SK-N-SH (cell line): ENCODE measurements at regions not wholly inside any gene's neighbourhood (a gene's known extent, or its start where the extent isn't known, plus 50 kb on each side); places are given as distances from the start of the nearest gene placed in this dataset.

Source experiments
- CTCF ChIA-PET: fragments of 300-600, 350-600 bp; formaldehyde crosslinking; extraction: SDS; loops from one replicate; lab custom pipeline; 2021; lab: Yijun Ruan, JAX
- POLR2A ChIA-PET: fragments of 350-600 bp; sonication (Branson Sonifier 250); formaldehyde crosslinking; extraction: SDS; loops from one replicate; lab custom pipeline; 2020; ENCODE audit warnings: antibody characterized with exemption, inconsistent platforms; lab: Yijun Ruan, JAX
- DNase-seq: peaks from one replicate; pipeline ENCODE4 v3.0.0; 2012
- H2AFZ ChIP-seq: fragments of 200-600 bp; sonication (generic); 2 replicates; pipeline ENCODE4 v1.8.1; 2016; ENCODE audit warnings: antibody characterized with exemption, mild to moderate bottlenecking, low read depth
- H3F3A ChIP-seq: fragments of 200-600 bp; sonication (generic); replicated peaks from 2 replicates; pipeline ENCODE3; 2016; ENCODE audit warnings: antibody characterized with exemption, mild to moderate bottlenecking; ENCODE audit not compliant: insufficient read depth
- H3K27ac ChIP-seq, 2 experiments: fragments of 200-500 bp in 1 of 2; fragments of 200-600 bp in 1 of 2; sonication (Bioruptor generic) in 1 of 2; sonication (generic), shearing (Covaris generic) in 1 of 2; 2 replicates each; pipeline versions ENCODE4 v1.5.1 to v1.6.1; 2014 to 2016; ENCODE audit warnings: low read depth in 2 of 2, inconsistent platforms in 1 of 2, low read length in 1 of 2, mild to moderate bottlenecking in 1 of 2, mixed read lengths in 1 of 2
- H3K27me3 ChIP-seq: fragments of 200-600 bp; sonication (generic), shearing (Covaris generic); 2 replicates; pipeline ENCODE4 v1.6.1; 2016; ENCODE audit warnings: mixed run types; ENCODE audit not compliant: insufficient read depth
- H3K36me3 ChIP-seq, 2 experiments: fragments of 200-500 bp in 1 of 2; fragments of 200-600 bp in 1 of 2; sonication (Bioruptor generic) in 1 of 2; sonication (generic) in 1 of 2; replicated peaks in 1 of 2; 2 replicates each; pipeline versions ENCODE3 to v1.5.1; 2014 to 2016; ENCODE audit warnings: low read length in 1 of 2, mild to moderate bottlenecking in 1 of 2; ENCODE audit not compliant: insufficient read depth in 2 of 2, control insufficient read depth in 1 of 2
- H3K4me1 ChIP-seq, 2 experiments: fragments of 200-500 bp in 1 of 2; fragments of 200-600 bp in 1 of 2; sonication (Bioruptor generic) in 1 of 2; sonication (generic), shearing (Covaris generic) in 1 of 2; 2 replicates each; pipeline versions ENCODE4 v1.5.1 to v1.6.1; 2014 to 2016; ENCODE audit warnings: low read depth in 1 of 2, low read length in 1 of 2, mixed run types in 1 of 2; ENCODE audit not compliant: insufficient read depth in 2 of 2, control insufficient read depth in 1 of 2
- H3K4me2 ChIP-seq: fragments of 200-600 bp; sonication (generic), shearing (Covaris generic); 2 replicates; pipeline ENCODE4 v1.6.1; 2017; ENCODE audit warnings: mixed run types
- H3K4me3 ChIP-seq, 2 experiments: fragments of 200-500 bp in 1 of 2; fragments of 200-600 bp in 1 of 2; sonication (Bioruptor generic) in 1 of 2; sonication (generic), shearing (Covaris generic) in 1 of 2; 2 replicates each; pipeline versions ENCODE4 v1.5.1 to v1.8.1; 2014 to 2016; ENCODE audit warnings: low read depth in 2 of 2, inconsistent platforms in 1 of 2, low read length in 1 of 2, mild to moderate bottlenecking in 1 of 2, mixed read lengths in 1 of 2, moderate library complexity in 1 of 2
- H3K79me2 ChIP-seq: fragments of 200-600 bp; sonication (generic); 2 replicates; pipeline ENCODE4 v1.8.1; 2017; ENCODE audit warnings: mild to moderate bottlenecking; ENCODE audit not compliant: insufficient read depth
- H3K9ac ChIP-seq: fragments of 200-600 bp; sonication (generic); 2 replicates; pipeline ENCODE4 v1.6.1; 2017; ENCODE audit warnings: mixed run types
- H3K9me2 ChIP-seq: fragments of 200-600 bp; sonication (generic); 2 replicates; pipeline ENCODE4 v1.6.1; 2017; ENCODE audit warnings: mixed run types
- H3K9me3 ChIP-seq: fragments of 200-600 bp; sonication (generic); 2 replicates; pipeline ENCODE4 v1.6.1; 2017; ENCODE audit warnings: mixed run types, mild to moderate bottlenecking, moderate library complexity
- H4K20me1 ChIP-seq: fragments of 200-600 bp; sonication (generic); 2 replicates; pipeline ENCODE4 v1.6.1; 2017; ENCODE audit warnings: mild to moderate bottlenecking, mixed run types; ENCODE audit not compliant: insufficient read depth
- CHD2 ChIP-seq: fragments of 150-350 bp; IDR thresholded peaks from 2 replicates; pipeline ENCODE4 v1.6.1; 2018; ENCODE audit warnings: low read length; ENCODE audit not compliant: partially characterized antibody
- EP300 ChIP-seq, 2 experiments: IDR thresholded peaks; 2 replicates each; pipeline versions ENCODE4 v1.4.0 to v1.6.1; 2012; ENCODE audit warnings: borderline replicate concordance in 1 of 2, low read depth in 1 of 2, low read length in 1 of 2
- FOSL2 ChIP-seq: IDR thresholded peaks from 2 replicates; pipeline ENCODE4 v1.4.0; 2012; ENCODE audit warnings: low read depth, mild to moderate bottlenecking, moderate library complexity, borderline replicate concordance
- FOXJ3 ChIP-seq: sonication (generic); formaldehyde crosslinking; IDR thresholded peaks from 2 replicates; pipeline ENCODE4 v1.5.1; 2020; ENCODE audit warnings: mild to moderate bottlenecking, missing genetic modification reagents
- GABPA ChIP-seq: IDR thresholded peaks from 2 replicates; pipeline ENCODE4 v1.4.0; 2012; ENCODE audit warnings: low read depth, mild to moderate bottlenecking
- JUND ChIP-seq: IDR thresholded peaks from 2 replicates; pipeline ENCODE4 v1.4.0; 2012
- MXI1 ChIP-seq: IDR thresholded peaks from 2 replicates; pipeline ENCODE4 v1.6.1; 2012; ENCODE audit warnings: mild to moderate bottlenecking, low read depth, low read length, improper control_type of control experiment
- POLR2AphosphoS5 ChIP-seq: IDR thresholded peaks from 2 replicates; pipeline ENCODE4 v1.6.1; 2012; ENCODE audit warnings: low read depth, low read length
- RAD21 ChIP-seq: IDR thresholded peaks from 2 replicates; pipeline ENCODE4 v1.6.1; 2012; ENCODE audit warnings: mild to moderate bottlenecking, low read length
- RXRA ChIP-seq: IDR thresholded peaks from 2 replicates; pipeline ENCODE4 v1.4.0; 2012; ENCODE audit warnings: low read depth, mild to moderate bottlenecking, borderline replicate concordance
- TAF1 ChIP-seq: IDR thresholded peaks from 2 replicates; pipeline ENCODE4 v1.6.1; 2012; ENCODE audit warnings: low read depth, mild to moderate bottlenecking, low read length, moderate library complexity, borderline replicate concordance
- TCF12 ChIP-seq: IDR thresholded peaks from 2 replicates; pipeline ENCODE4 v1.4.0; 2012
- WGBS: methylation state at CpG from one replicate; pipeline ENCODE4 v1.1.6; 2017; ENCODE audit warnings: low lambda C conversion rate; 5-methylcytosine and 5-hydroxymethylcytosine counted together
- TF ChIP-seq, protein P1 (sequence below): IDR thresholded peaks from 2 replicates; pipeline ENCODE4 v1.4.0; 2012; ENCODE audit warnings: low read depth, borderline replicate concordance
- TF ChIP-seq, protein P2 (sequence below): IDR thresholded peaks from 2 replicates; pipeline ENCODE4; 2012
- TF ChIP-seq, protein P3 (sequence below): IDR thresholded peaks from 2 replicates; pipeline ENCODE4 v1.6.1; 2012; ENCODE audit warnings: mild to moderate bottlenecking, low read depth, low read length, moderate library complexity

DNA sequence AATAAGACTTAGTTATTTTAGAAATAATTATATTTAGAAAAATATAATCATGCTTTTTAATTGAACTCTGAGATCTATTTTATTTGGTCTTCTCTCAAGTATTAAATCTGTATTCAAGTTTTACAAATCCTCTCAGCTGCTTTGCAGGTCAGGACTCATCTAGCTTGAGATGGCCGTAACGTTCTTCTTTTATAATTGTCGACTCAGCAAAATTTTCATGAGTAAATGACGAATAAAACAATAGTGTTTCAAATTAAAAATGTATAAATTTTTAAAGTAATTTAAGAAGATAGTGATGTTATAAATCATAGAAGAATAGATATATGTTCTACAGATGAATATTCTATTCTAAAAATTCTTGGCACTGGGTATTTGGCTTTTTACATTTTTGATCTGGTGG, 957.1 kb upstream of the EYS start:
- no peak for TF ChIP-seq RAD21
- no peak for TF ChIP-seq POLR2AphosphoS5
- no peak for TF ChIP-seq TAF1
- TF ChIP-seq FOXJ3 (CRISPR knock-in tag) = no peak
- TF ChIP-seq EP300 (IDR thresholded peaks at IDR 0.05; ENCODE audit: borderline replicate concordance in 1 of 2, low read depth in 1 of 2, low read length in 1 of 2) = no peak
- TF ChIP-seq, protein P1, sequence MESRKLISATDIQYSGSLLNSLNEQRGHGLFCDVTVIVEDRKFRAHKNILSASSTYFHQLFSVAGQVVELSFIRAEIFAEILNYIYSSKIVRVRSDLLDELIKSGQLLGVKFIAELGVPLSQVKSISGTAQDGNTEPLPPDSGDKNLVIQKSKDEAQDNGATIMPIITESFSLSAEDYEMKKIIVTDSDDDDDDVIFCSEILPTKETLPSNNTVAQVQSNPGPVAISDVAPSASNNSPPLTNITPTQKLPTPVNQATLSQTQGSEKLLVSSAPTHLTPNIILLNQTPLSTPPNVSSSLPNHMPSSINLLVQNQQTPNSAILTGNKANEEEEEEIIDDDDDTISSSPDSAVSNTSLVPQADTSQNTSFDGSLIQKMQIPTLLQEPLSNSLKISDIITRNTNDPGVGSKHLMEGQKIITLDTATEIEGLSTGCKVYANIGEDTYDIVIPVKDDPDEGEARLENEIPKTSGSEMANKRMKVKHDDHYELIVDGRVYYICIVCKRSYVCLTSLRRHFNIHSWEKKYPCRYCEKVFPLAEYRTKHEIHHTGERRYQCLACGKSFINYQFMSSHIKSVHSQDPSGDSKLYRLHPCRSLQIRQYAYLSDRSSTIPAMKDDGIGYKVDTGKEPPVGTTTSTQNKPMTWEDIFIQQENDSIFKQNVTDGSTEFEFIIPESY = no peak
- no peak for TF ChIP-seq GABPA
- TF ChIP-seq MXI1 = no peak
- no peak for DNase-seq
- H3K4me2 ChIP-seq = no peak overlapping the region
- POLR2A ChIA-PET = no interaction called here
- 76% methylated on average over 4 of the region's 4 CpGs for WGBS
- no peaks in the 10 kb centered on the region for H3K79me2 ChIP-seq
- H3K27me3 ChIP-seq = no peaks in the 10 kb centered on the region
- no peaks in the 10 kb centered on the region for H4K20me1 ChIP-seq
- no peak overlapping the region for H3K9ac ChIP-seq
- H3K9me3 ChIP-seq = no peaks in the 10 kb centered on the region
- no peaks in the 10 kb centered on the region for H3K9me2 ChIP-seq
- H3K4me3 ChIP-seq = no peak overlapping the region
- CTCF ChIA-PET = no interaction called here
- no peak overlapping the region for H2AFZ ChIP-seq
- H3K27ac ChIP-seq = no peak overlapping the region
- H3K4me1 ChIP-seq = no peaks in the 10 kb centered on the region
- H3K36me3 ChIP-seq = no peaks in the 10 kb centered on the region
- H3F3A ChIP-seq = no peaks in the 10 kb centered on the region

DNA sequence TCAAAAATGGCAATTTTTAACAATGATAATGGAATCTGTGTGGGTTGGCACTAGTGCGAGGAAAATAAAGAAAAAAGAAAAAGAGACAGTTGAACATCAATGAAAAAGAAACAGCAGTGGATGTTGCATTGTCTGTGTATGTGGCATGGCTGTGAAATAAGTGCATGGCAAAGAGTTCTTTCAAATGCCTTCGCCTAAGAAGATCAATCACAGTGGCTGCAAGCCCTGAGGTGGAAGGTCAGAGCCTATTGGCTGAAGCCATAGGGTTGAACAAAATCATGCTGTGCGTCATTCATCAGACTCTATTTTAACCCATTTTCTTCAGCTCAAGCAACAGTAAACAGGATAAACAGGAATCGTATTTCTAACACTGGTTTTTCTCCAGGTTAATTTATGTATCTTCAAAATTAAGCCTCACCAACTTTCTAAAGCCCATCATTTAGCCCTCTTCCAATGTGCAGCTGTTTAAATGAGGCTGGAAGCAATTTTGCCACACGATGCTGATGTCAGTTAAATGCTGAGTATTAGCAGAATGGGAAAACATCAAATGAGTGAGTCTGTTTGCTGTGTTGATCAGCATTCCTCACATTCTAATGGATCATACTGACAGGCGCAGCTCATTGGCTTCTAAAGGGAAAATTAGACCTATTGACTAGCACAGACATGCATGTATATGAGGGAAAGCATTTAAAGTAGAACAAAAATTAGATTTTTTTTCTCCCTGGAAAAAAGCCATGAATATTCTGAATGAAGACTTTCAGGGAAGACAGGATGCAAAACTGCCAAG, 955.9 kb upstream of the EYS start:
- Histone ChIP-seq H3K4me3 (no peak overlapping the region), H3K4me2 (no peak overlapping the region), H3K27me3 (no peaks in the 10 kb centered on the region)
- TF ChIP-seq RAD21 = no peak
- TF ChIP-seq JUND = no peak
- TF ChIP-seq, protein P2, sequence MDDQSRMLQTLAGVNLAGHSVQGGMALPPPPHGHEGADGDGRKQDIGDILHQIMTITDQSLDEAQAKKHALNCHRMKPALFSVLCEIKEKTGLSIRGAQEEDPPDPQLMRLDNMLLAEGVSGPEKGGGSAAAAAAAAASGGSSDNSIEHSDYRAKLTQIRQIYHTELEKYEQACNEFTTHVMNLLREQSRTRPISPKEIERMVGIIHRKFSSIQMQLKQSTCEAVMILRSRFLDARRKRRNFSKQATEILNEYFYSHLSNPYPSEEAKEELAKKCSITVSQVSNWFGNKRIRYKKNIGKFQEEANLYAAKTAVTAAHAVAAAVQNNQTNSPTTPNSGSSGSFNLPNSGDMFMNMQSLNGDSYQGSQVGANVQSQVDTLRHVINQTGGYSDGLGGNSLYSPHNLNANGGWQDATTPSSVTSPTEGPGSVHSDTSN = no peak
- no peak for TF ChIP-seq CHD2
- no peak for TF ChIP-seq RXRA
- no peak for TF ChIP-seq TCF12
- no peak for TF ChIP-seq FOSL2
- no peak for TF ChIP-seq GABPA
- TF ChIP-seq, protein P3, sequence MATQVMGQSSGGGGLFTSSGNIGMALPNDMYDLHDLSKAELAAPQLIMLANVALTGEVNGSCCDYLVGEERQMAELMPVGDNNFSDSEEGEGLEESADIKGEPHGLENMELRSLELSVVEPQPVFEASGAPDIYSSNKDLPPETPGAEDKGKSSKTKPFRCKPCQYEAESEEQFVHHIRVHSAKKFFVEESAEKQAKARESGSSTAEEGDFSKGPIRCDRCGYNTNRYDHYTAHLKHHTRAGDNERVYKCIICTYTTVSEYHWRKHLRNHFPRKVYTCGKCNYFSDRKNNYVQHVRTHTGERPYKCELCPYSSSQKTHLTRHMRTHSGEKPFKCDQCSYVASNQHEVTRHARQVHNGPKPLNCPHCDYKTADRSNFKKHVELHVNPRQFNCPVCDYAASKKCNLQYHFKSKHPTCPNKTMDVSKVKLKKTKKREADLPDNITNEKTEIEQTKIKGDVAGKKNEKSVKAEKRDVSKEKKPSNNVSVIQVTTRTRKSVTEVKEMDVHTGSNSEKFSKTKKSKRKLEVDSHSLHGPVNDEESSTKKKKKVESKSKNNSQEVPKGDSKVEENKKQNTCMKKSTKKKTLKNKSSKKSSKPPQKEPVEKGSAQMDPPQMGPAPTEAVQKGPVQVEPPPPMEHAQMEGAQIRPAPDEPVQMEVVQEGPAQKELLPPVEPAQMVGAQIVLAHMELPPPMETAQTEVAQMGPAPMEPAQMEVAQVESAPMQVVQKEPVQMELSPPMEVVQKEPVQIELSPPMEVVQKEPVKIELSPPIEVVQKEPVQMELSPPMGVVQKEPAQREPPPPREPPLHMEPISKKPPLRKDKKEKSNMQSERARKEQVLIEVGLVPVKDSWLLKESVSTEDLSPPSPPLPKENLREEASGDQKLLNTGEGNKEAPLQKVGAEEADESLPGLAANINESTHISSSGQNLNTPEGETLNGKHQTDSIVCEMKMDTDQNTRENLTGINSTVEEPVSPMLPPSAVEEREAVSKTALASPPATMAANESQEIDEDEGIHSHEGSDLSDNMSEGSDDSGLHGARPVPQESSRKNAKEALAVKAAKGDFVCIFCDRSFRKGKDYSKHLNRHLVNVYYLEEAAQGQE = no peak
- TF ChIP-seq, all 33 proteins: peak for 0
- Histone ChIP-seq H4K20me1 (no peaks in the 10 kb centered on the region), H3K27ac (no peak overlapping the region; a peak in 1 of 4 replicates), H3F3A (no peaks in the 10 kb centered on the region), H3K36me3 (no peaks in the 10 kb centered on the region), H3K9ac (no peak overlapping the region), H3K79me2 (no peaks in the 10 kb centered on the region), H3K9me3 (no peaks in the 10 kb centered on the region), H3K4me1 (no peaks in the 10 kb centered on the region), H2AFZ (no peak overlapping the region), H3K9me2 (no peaks in the 10 kb centered on the region)
- DNase-seq = no peak
- ChIA-PET POLR2A (no interaction called here), CTCF (interaction anchor here (0.6 to 1.4 kb wide), 3 partner anchors 11 to 1972 kb away, joined by 3 to 6 read pairs (median 3); partner anchors contain the start of gene ADGRB3)
- WGBS = 44% methylated on average over 6 of the region's 6 CpGs
